ENCODE measurements at regions not wholly inside any gene's neighbourhood (a gene's known extent, or its start where the extent isn't known, plus 50 kb on each side); places are given as distances from the start of the nearest gene placed in this dataset.

DNA sequence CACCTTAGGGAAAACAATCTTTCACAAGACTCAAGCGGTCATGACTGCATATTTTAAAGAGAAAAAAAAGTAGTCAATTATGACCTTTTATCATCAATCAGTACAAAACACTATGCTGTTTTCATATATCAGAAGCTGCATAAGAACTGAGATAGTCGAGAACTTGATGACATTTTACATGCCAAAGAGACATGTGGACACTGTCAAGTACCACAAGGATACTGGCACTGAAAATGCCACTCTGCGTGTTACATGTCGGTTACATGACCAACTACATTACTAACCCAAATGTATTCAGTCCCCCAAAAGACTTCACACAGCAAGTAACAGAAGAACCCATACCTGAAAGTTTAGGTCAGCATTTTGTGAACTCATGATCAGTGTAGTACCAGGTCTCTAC is 975.0 kb upstream of the ADGRL4 start:
- Histone ChIP-seq H3K9me3 (ENCODE audit: control insufficient read depth in 2 of 2, insufficient read depth in 1 of 2, low read depth in 1 of 2, low read length in 1 of 2) (no peaks in the 10 kb centered on the region), H3K36me3 (ENCODE audit: control insufficient read depth in 2 of 2, insufficient read depth in 2 of 2, low read length in 1 of 2) (no peaks in the 10 kb centered on the region), H3K4me3 (ENCODE audit: low read depth in 1 of 2, low read length in 2 of 2) (no peak overlapping the region), H3K4me1 (ENCODE audit: control insufficient read depth in 2 of 2, insufficient read depth in 2 of 2, low read length in 1 of 2) (no peaks in the 10 kb centered on the region), H3K27ac (ENCODE audit: low read depth in 2 of 2, low read length in 1 of 2) (no peak overlapping the region), H3K27me3 (ENCODE audit: control insufficient read depth in 1 of 2, insufficient read depth in 2 of 2, low read length in 2 of 2) (no peaks in the 10 kb centered on the region)
- 68 to 71% methylated on average over 4 of the region's 4 CpGs for WGBS, 2 donors

DNA sequence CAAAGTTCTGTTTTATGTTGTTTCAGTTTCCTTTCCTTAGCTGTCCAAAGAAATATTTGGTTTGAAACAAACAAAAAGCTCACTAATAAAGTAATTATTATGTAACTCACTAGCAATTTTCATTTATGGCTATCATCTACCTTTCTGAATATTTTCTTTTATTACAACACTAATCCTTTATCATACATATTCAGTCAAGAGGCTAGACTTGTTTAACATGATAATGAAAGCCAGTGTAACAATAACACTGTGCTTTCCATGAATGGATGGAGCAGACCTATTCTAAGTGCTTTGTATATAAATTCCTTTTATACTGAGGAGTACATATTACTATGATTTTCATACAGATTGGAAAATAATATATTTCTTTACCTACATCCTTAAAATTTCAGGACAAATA is 972.8 kb upstream of the ADGRL4 start:
- Histone ChIP-seq H3K9me3 (ENCODE audit: control insufficient read depth in 2 of 2, insufficient read depth in 1 of 2, low read depth in 1 of 2, low read length in 1 of 2) (no peaks in the 10 kb centered on the region), H3K27me3 (ENCODE audit: control insufficient read depth in 1 of 2, insufficient read depth in 2 of 2, low read length in 2 of 2) (no peaks in the 10 kb centered on the region)

DNA sequence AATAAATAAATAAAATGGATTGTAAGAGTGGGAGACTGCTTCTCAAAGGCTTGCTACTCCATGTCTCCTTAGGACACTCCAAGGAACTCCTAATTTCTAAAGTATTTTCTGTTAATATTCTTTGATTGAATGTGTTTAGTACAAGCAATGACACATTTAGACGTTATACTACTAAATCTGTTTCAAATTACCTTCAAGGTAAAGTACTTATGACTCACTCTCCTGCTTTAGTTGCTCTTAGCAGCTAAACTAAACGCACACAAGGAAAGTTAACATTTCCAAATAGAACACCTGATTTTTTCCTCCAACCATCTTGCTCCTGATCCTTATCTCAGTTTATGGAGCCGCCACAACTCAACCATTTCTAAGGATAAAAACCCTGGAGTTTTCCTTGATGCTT is 969.8 kb upstream of the ADGRL4 start:
- Histone ChIP-seq H3K9me3 (ENCODE audit: control insufficient read depth in 2 of 2, insufficient read depth in 1 of 2, low read depth in 1 of 2, low read length in 1 of 2) (no peaks in the 10 kb centered on the region), H3K27ac (ENCODE audit: low read depth in 2 of 2, low read length in 1 of 2) (no peak overlapping the region), H3K27me3 (ENCODE audit: control insufficient read depth in 1 of 2, insufficient read depth in 2 of 2, low read length in 2 of 2) (no peaks in the 10 kb centered on the region), H3K4me3 (ENCODE audit: low read depth in 1 of 2, low read length in 2 of 2) (no peak overlapping the region), H3K4me1 (ENCODE audit: control insufficient read depth in 2 of 2, insufficient read depth in 2 of 2, low read length in 1 of 2) (no peaks in the 10 kb centered on the region), H3K36me3 (ENCODE audit: control insufficient read depth in 2 of 2, insufficient read depth in 2 of 2, low read length in 1 of 2) (no peaks in the 10 kb centered on the region)
- 59% methylated on average over 3 of the region's 3 CpGs for WGBS, 2 donors

More for the DNA sequence above, 972.8 kb upstream of the ADGRL4 start:
- no peak overlapping the region for H3K27ac ChIP-seq (ENCODE audit: low read depth in 2 of 2, low read length in 1 of 2)
- H3K4me3 ChIP-seq (ENCODE audit: low read depth in 1 of 2, low read length in 2 of 2): no peak overlapping the region
- H3K4me1 ChIP-seq (ENCODE audit: control insufficient read depth in 2 of 2, insufficient read depth in 2 of 2, low read length in 1 of 2): no peaks in the 10 kb centered on the region
- H3K36me3 ChIP-seq (ENCODE audit: control insufficient read depth in 2 of 2, insufficient read depth in 2 of 2, low read length in 1 of 2): no peaks in the 10 kb centered on the region

DNA sequence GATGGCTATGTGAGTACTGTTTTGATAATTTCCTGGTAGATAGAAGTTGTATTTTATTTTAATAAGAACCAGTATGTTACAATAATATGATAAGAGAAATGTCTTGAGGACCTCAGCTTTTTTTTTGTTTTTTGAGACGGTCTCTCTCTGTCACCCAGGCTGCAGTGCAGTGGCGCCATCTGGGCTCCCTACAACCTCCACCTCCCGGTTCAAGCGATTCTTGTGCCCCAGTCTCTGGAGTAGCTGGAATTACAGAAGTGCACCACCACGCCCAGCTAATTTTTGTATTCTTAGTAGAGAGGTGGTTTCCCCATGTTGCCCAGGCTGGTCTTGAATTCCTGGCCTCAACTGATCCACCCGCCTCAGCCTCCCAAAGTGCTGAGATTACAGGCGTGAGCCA is 968.1 kb upstream of the ADGRL4 start:
- Histone ChIP-seq H3K36me3 (ENCODE audit: control insufficient read depth in 2 of 2, insufficient read depth in 2 of 2, low read length in 1 of 2) (no peaks in the 10 kb centered on the region), H3K9me3 (ENCODE audit: control insufficient read depth in 2 of 2, insufficient read depth in 1 of 2, low read depth in 1 of 2, low read length in 1 of 2) (no peaks in the 10 kb centered on the region), H3K4me3 (ENCODE audit: low read depth in 1 of 2, low read length in 2 of 2) (no peak overlapping the region), H3K4me1 (ENCODE audit: control insufficient read depth in 2 of 2, insufficient read depth in 2 of 2, low read length in 1 of 2) (no peaks in the 10 kb centered on the region), H3K27ac (ENCODE audit: low read depth in 2 of 2, low read length in 1 of 2) (no peak overlapping the region), H3K27me3 (ENCODE audit: control insufficient read depth in 1 of 2, insufficient read depth in 2 of 2, low read length in 2 of 2) (no peaks in the 10 kb centered on the region)
- 90 to 94% methylated on average over 7 of the region's 7 CpGs for WGBS, 2 donors

DNA sequence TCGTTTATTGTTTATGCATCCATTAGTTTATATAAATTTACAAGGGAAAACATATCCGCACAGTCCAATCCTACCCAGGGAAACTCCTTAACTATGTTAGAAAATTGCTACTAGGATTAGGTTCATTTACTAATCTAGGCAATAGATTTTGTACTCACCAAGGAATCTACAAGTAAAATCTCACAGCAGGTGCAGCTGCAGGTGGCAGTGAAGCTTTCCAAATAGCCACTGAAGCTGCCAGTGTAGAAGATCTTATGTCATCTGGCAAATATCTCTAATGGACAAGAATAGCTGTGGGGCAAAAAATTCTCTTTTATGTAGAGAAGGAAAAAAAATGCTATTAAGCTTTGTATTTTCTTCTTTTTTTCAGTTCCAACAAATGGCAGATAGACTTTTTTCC is 963.4 kb upstream of the ADGRL4 start:
- WGBS, 2 donors: 62 to 67% methylated on average over 2 of the region's 2 CpGs
- H3K4me1 ChIP-seq (ENCODE audit: control insufficient read depth in 2 of 2, insufficient read depth in 2 of 2, low read length in 1 of 2): no peaks in the 10 kb centered on the region
- no peak overlapping the region for H3K4me3 ChIP-seq (ENCODE audit: low read depth in 1 of 2, low read length in 2 of 2)
- H3K27me3 ChIP-seq (ENCODE audit: control insufficient read depth in 1 of 2, insufficient read depth in 2 of 2, low read length in 2 of 2): no peaks in the 10 kb centered on the region
- H3K27ac ChIP-seq (ENCODE audit: low read depth in 2 of 2, low read length in 1 of 2): no peak overlapping the region
- no peaks in the 10 kb centered on the region for H3K36me3 ChIP-seq (ENCODE audit: control insufficient read depth in 2 of 2, insufficient read depth in 2 of 2, low read length in 1 of 2)
- H3K9me3 ChIP-seq (ENCODE audit: control insufficient read depth in 2 of 2, insufficient read depth in 1 of 2, low read depth in 1 of 2, low read length in 1 of 2): no peaks in the 10 kb centered on the region

DNA sequence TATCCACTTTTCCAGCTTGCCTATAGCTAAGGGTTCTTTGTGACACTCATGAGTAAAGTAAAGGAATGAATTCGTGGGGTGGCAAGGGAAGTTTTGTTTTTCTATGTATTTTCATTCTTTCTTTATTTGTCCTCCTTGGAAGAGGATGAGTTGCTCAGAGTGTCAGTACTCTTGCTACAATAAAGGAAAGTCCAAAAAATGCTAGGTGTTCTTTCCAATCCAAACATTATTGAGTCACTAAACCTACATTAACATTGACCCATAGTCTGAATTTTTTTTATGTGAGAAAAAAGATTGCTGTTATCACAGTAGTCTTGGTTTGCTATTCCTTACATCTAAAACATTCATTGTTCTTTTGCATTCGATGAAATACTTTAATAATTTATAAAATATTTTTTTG is 959.9 kb upstream of the ADGRL4 start:
- H3K4me1 ChIP-seq (ENCODE audit: control insufficient read depth in 2 of 2, insufficient read depth in 2 of 2, low read length in 1 of 2): no peaks in the 10 kb centered on the region
- no peaks in the 10 kb centered on the region for H3K36me3 ChIP-seq (ENCODE audit: control insufficient read depth in 2 of 2, insufficient read depth in 2 of 2, low read length in 1 of 2)
- WGBS, 2 donors: 64 to 76% methylated on average over 2 of the region's 2 CpGs
- no peak overlapping the region for H3K27ac ChIP-seq (ENCODE audit: low read depth in 2 of 2, low read length in 1 of 2)
- no peak overlapping the region for H3K4me3 ChIP-seq (ENCODE audit: low read depth in 1 of 2, low read length in 2 of 2)
- no peaks in the 10 kb centered on the region for H3K9me3 ChIP-seq (ENCODE audit: control insufficient read depth in 2 of 2, insufficient read depth in 1 of 2, low read depth in 1 of 2, low read length in 1 of 2)
- H3K27me3 ChIP-seq (ENCODE audit: control insufficient read depth in 1 of 2, insufficient read depth in 2 of 2, low read length in 2 of 2): no peaks in the 10 kb centered on the region

DNA sequence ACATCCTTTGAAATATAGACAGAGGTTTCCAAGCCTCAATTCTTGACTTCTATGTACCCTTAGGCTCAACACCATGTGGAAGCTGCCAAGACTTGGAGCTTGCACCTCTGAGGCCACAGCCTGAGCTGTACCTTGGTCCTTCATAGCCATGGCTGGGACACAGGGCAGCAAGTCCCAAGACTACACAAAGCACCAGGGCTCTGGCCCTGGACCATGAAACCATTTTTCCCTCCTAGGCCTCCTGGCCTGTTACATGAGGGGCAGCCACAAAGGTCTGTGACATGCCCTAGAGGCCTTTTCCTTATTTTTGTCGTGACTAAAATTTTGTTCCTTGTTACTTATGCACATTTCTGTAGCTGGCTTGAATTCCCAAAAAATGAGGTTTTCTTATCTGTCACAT is 953.1 kb upstream of the ADGRL4 start:
- Histone ChIP-seq H3K9me3 (ENCODE audit: control insufficient read depth in 2 of 2, insufficient read depth in 1 of 2, low read depth in 1 of 2, low read length in 1 of 2) (peaks cover 0 to 5% of the 10 kb centered on the region in 2 donors), H3K4me3 (ENCODE audit: low read depth in 1 of 2, low read length in 2 of 2) (no peak overlapping the region), H3K27me3 (ENCODE audit: control insufficient read depth in 1 of 2, insufficient read depth in 2 of 2, low read length in 2 of 2) (no peaks in the 10 kb centered on the region), H3K36me3 (ENCODE audit: control insufficient read depth in 2 of 2, insufficient read depth in 2 of 2, low read length in 1 of 2) (no peaks in the 10 kb centered on the region), H3K4me1 (ENCODE audit: control insufficient read depth in 2 of 2, insufficient read depth in 2 of 2, low read length in 1 of 2) (no peaks in the 10 kb centered on the region), H3K27ac (ENCODE audit: low read depth in 2 of 2, low read length in 1 of 2) (no peak overlapping the region)
- WGBS, 2 donors: 82 to 84% methylated on average over 1 of the region's 1 CpG

- Histone ChIP-seq H3K27me3 (ENCODE audit: control insufficient read depth in 1 of 2, insufficient read depth in 2 of 2, low read length in 2 of 2) (no peaks in the 10 kb centered on the region), H3K36me3 (ENCODE audit: control insufficient read depth in 2 of 2, insufficient read depth in 2 of 2, low read length in 1 of 2) (no peaks in the 10 kb centered on the region), H3K4me3 (ENCODE audit: low read depth in 1 of 2, low read length in 2 of 2) (no peak overlapping the region), H3K4me1 (ENCODE audit: control insufficient read depth in 2 of 2, insufficient read depth in 2 of 2, low read length in 1 of 2) (no peaks in the 10 kb centered on the region), H3K9me3 (ENCODE audit: control insufficient read depth in 2 of 2, insufficient read depth in 1 of 2, low read depth in 1 of 2, low read length in 1 of 2) (peaks cover 0 to 5% of the 10 kb centered on the region in 2 donors), H3K27ac (ENCODE audit: low read depth in 2 of 2, low read length in 1 of 2) (no peak overlapping the region)
- WGBS, 2 donors: 45 to 65% methylated on average over 1 of the region's 1 CpG
Measured at GRCh38 chr1:79955966-79956365, 949.4 kb upstream of the ADGRL4 start.

- Histone ChIP-seq H3K27me3 (ENCODE audit: control insufficient read depth in 1 of 2, insufficient read depth in 2 of 2, low read length in 2 of 2) (no peaks in the 10 kb centered on the region), H3K36me3 (ENCODE audit: control insufficient read depth in 2 of 2, insufficient read depth in 2 of 2, low read length in 1 of 2) (no peaks in the 10 kb centered on the region), H3K4me3 (ENCODE audit: low read depth in 1 of 2, low read length in 2 of 2) (no peak overlapping the region), H3K27ac (ENCODE audit: low read depth in 2 of 2, low read length in 1 of 2) (no peak overlapping the region), H3K9me3 (ENCODE audit: control insufficient read depth in 2 of 2, insufficient read depth in 1 of 2, low read depth in 1 of 2, low read length in 1 of 2) (no peaks in the 10 kb centered on the region), H3K4me1 (ENCODE audit: control insufficient read depth in 2 of 2, insufficient read depth in 2 of 2, low read length in 1 of 2) (no peaks in the 10 kb centered on the region)
- WGBS, 2 donors: 77 to 86% methylated on average over 3 of the region's 3 CpGs
Measured at GRCh38 chr1:79950511-79950910, 944.0 kb upstream of the ADGRL4 start.

DNA sequence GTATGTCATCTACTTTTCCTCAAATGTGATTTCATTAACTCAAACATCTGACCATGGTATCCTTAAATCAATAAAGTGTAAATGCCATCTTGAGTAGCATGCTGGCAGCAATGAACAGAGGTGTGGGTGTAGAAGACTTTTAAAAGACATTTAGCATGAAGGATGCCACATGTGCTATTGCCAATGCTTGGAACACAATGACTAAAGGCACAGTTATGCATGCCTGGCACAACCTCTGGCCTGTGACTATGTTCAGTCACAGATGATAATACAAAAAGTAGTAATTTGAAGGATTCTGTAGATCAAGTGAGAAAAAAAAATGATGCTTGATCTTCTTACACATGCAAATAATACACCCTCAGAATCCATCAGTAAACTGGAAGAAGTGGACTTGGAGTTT is 938.9 kb upstream of the ADGRL4 start:
- no peaks in the 10 kb centered on the region for H3K9me3 ChIP-seq (ENCODE audit: control insufficient read depth in 2 of 2, insufficient read depth in 1 of 2, low read depth in 1 of 2, low read length in 1 of 2)
- no peak overlapping the region for H3K27ac ChIP-seq (ENCODE audit: low read depth in 2 of 2, low read length in 1 of 2)
- no peak overlapping the region for H3K4me3 ChIP-seq (ENCODE audit: low read depth in 1 of 2, low read length in 2 of 2)
- no peaks in the 10 kb centered on the region for H3K36me3 ChIP-seq (ENCODE audit: control insufficient read depth in 2 of 2, insufficient read depth in 2 of 2, low read length in 1 of 2)
- H3K4me1 ChIP-seq (ENCODE audit: control insufficient read depth in 2 of 2, insufficient read depth in 2 of 2, low read length in 1 of 2): no peaks in the 10 kb centered on the region
- H3K27me3 ChIP-seq (ENCODE audit: control insufficient read depth in 1 of 2, insufficient read depth in 2 of 2, low read length in 2 of 2): no peaks in the 10 kb centered on the region

All from esophagus (tissue), 2 donors.